ENCODE measurements at regions not wholly inside any gene's neighbourhood (a gene's known extent, or its start where the extent isn't known, plus 50 kb on each side); places are given as distances from the start of the nearest gene placed in this dataset.

GRCh38 chr18:60753753-60754152 is 381.2 kb upstream of the MC4R start:
- TF ChIP-seq CTCF (IDR thresholded peaks at IDR 0.05) = no peak
- TF ChIP-seq POLR2AphosphoS5 (IDR thresholded peaks at IDR 0.05; ENCODE audit: insufficient read depth in 1 of 2, low read depth in 1 of 2) = no peak
- TF ChIP-seq POLR2A (IDR thresholded peaks at IDR 0.05) = no peak
